Retinal pigment epithelial cell (primary cell): ENCODE measurements at regions not wholly inside any gene's neighbourhood (a gene's known extent, or its start where the extent isn't known, plus 50 kb on each side); places are given as distances from the start of the nearest gene placed in this dataset.

Source experiments
- DNase-seq: peaks from one replicate; pipeline ENCODE4 v3.0.0-alpha.2; 2010; ENCODE audit warnings: low read depth
- H3K4me3 ChIP-seq: 2 replicates; pipeline ENCODE4 v1.5.1; 2011; ENCODE audit warnings: mild to moderate bottlenecking, low read length, control low read depth, moderate library complexity
- TF ChIP-seq, protein P1 (sequence below): conservative IDR thresholded peaks from 2 replicates; pipeline ENCODE4 v1.5.1; 2011; ENCODE audit warnings: low read depth, low read length, control low read depth, inconsistent platforms

DNA sequence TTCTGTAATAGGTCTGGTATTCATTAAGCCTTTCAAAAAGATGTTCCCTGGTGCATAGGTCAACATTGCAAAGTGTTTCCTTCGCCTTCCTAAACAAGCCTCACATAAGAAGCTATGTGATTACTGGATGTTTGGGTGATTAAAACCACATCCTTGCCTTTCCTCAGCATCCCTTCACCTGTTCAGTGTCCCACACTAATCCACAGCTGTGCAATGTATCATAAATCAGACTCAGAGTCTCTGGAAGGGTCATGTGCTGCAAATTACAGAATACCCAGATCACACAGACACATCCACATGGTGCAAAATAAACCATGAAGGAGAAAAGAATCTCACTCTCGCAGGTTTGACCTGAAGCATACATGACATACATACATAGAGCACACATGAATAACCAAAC, 164.7 kb upstream of the NSMCE3 start:
- no peak for DNase-seq
- no peak overlapping the region for H3K4me3 ChIP-seq
- TF ChIP-seq, protein P1, sequence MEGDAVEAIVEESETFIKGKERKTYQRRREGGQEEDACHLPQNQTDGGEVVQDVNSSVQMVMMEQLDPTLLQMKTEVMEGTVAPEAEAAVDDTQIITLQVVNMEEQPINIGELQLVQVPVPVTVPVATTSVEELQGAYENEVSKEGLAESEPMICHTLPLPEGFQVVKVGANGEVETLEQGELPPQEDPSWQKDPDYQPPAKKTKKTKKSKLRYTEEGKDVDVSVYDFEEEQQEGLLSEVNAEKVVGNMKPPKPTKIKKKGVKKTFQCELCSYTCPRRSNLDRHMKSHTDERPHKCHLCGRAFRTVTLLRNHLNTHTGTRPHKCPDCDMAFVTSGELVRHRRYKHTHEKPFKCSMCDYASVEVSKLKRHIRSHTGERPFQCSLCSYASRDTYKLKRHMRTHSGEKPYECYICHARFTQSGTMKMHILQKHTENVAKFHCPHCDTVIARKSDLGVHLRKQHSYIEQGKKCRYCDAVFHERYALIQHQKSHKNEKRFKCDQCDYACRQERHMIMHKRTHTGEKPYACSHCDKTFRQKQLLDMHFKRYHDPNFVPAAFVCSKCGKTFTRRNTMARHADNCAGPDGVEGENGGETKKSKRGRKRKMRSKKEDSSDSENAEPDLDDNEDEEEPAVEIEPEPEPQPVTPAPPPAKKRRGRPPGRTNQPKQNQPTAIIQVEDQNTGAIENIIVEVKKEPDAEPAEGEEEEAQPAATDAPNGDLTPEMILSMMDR, result no peak

DNA sequence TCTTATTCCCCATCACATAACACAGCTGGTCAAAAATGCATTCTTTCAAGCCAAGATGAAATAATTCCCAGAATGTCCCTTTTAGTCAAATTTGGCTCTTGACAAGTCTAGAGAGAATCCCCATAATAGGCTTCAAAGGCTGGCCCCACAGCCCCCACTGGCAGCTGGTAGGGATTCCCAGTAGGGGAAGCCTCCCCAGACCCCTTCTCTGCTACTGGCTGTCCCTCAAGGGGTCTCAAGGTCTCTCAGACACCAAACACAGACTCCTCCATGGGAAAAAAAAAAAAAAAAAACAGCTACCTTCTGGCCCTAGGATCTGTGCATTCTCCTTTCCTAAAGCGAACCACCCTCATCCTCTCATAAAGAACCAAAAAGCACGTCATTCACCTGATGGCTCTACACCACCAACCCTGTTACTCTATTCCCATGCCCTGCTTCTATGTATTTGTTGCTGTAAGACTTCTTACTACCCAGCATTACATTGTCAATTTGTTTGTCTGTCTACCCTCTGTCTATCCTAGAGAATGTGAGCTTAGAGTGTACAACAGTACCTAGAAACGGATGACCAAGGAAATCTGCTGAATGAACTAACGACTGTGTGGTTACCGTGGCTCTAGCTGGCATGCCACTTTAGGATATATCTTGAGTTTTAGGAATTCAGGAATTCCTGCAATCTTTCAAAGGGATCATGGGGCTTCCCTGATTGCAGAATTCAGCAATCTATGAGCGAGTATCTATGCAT, 164.1 kb upstream of the NSMCE3 start:
- TF ChIP-seq, protein P1, result no peak
- DNase-seq, result no peak
- no peak overlapping the region for H3K4me3 ChIP-seq

- TF ChIP-seq, protein P1, result no peak
- no peak overlapping the region for H3K4me3 ChIP-seq
- no peak for DNase-seq
Observed at GRCh38 chr15:29433050-29433318, 163.4 kb upstream of the NSMCE3 start.

DNA sequence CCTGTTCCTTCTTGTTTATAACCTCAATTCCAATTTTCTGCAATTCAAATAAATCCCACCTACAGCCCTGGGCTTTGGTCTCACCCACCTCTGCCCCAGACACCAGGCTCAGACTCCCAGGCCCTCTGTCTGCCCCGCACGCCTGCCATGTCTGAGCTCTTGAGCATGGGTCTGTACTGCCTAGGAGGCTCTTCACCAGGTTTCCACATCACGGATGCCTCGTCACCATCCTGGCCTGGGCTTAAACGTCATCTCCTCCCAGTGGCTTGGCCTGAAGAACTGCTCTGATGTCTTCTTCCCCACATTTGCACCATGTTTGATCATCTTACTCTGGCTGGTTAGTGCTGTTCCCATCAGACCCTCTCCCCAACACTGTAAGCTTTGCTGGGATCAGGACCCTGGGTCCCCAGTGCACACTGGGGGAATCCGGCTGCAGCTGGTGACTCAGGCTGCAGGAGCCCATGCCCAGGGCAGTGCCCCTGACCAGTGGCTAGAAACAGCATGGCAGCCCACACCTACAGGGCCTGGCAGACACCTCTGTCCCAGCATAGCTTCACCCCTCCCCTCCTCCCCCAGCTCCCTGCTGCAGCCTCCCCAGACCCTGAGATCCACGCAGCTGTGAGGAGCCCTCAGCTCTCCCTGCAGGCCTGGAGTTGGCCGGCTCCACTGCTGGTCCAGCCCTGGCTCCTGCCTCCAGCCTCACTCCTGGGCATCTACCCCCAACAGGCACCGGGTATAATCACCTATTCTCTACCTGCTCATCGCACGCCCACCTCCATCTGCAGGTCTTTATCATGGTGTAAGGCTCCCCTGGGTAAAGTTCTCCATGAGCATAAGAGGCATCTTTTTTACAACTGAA, 162.8 kb upstream of the NSMCE3 start:
- no peak for DNase-seq
- H3K4me3 ChIP-seq, result no peak overlapping the region
- TF ChIP-seq, protein P1, result no peak

- TF ChIP-seq, protein P1, result no peak
- H3K4me3 ChIP-seq, result no peak overlapping the region
- no peak for DNase-seq
Observed at GRCh38 chr15:29430831-29431230, 161.2 kb upstream of the NSMCE3 start.

DNA sequence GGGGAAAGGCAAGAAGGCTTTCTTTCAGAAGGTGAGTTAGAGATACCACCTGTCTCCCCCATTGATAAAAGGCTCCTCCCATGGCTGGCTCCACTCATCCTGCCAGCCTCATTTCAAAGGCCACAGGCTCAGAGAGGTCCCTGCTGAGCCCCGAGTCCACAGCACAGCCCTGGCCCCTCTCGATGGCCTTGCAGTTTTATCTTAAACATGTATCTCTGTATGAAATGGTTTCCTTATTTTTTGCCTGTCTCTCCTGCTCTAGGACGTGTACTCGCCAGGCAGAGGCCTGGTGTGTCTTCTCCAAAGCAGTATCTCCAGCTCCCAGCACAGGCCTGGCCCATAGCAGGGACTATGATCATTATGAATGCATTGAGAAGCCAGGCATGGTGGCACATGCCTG, 160.5 kb upstream of the NSMCE3 start:
- H3K4me3 ChIP-seq, result no peak overlapping the region
- DNase-seq, result no peak
- TF ChIP-seq, protein P1, result no peak

DNA sequence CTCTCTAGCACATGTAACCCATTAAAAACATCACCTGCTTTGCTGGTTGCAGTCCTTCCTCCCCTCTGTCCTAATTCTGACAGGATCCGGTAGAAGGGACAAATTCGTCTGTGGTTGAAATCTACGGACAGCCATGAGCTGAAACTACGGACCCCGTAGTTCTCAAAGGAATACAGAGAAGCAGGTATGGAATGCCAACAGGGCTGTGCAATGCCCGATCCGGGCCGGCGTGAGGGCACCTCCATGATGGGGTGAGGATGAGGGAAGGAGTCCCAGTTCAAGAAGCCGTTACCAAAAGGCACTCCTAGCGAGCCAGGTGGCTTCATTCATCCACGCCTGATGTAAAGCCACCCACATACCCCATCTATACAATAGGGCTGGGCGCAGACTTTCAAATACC, 160.0 kb upstream of the NSMCE3 start:
- TF ChIP-seq, protein P1, result no peak
- H3K4me3 ChIP-seq, result no peak overlapping the region
- DNase-seq, result no peak
